IMR-90 (cell line): ENCODE measurements at regions not wholly inside any gene's neighbourhood (a gene's known extent, or its start where the extent isn't known, plus 50 kb on each side); places are given as distances from the start of the nearest gene placed in this dataset.

Experiments used
- ATAC-seq: fragments of 200-7000 bp; cut with Tn5 transposase; 2 replicates; pipeline ENCODE4 v1.9.1; 2020; ENCODE audit warnings: low read depth, mild to moderate bottlenecking, moderate library complexity
- BruUV-seq: library from RNA; stranded (reverse); fragments of 400-500 nt; replicated peaks from 2 replicates; lab custom pipeline; 2021; lab: Mats Ljungman, UMichigan
- CTCF ChIA-PET: fragments of 300-600 bp; formaldehyde crosslinking; extraction: SDS; loops from one replicate; lab custom pipeline; 2021; ENCODE audit warnings: antibody characterized with exemption; lab: Yijun Ruan, JAX
- POLR2A ChIA-PET: fragments of 300-600 bp; sonication (Branson Sonifier 250); formaldehyde crosslinking; loops from one replicate; lab custom pipeline; 2022; ENCODE audit warnings: antibody characterized with exemption; ENCODE audit not compliant: unreplicated experiment; lab: Charles Lee
- DNase-seq: peaks from one replicate; pipeline ENCODE4 v3.0.0; 2013
- H2AFZ ChIP-seq: replicated peaks from 2 replicates; pipeline ENCODE3; 2013; ENCODE audit warnings: low read length, mild to moderate bottlenecking; ENCODE audit not compliant: poor library complexity
- H2AK5ac ChIP-seq: 2 replicates; pipeline ENCODE4 v1.6.1; 2013; ENCODE audit warnings: low read depth, low read length, inconsistent platforms
- H2AK9ac ChIP-seq: replicated peaks from 2 replicates; pipeline ENCODE3; 2013; ENCODE audit warnings: mild to moderate bottlenecking, low read depth, low read length, moderate library complexity; ENCODE audit not compliant: poor library complexity
- H2BK120ac ChIP-seq: 2 replicates; pipeline ENCODE4 v1.6.1; 2013; ENCODE audit warnings: low read depth, low read length, inconsistent platforms
- H2BK15ac ChIP-seq: 3 replicates; pipeline ENCODE4 v1.6.1; 2013; ENCODE audit warnings: low read depth, low read length, inconsistent platforms
- H2BK20ac ChIP-seq: 2 replicates; pipeline ENCODE4 v1.6.1; 2013; ENCODE audit warnings: low read depth, mild to moderate bottlenecking, inconsistent platforms, low read length, moderate library complexity
- H2BK5ac ChIP-seq: 2 replicates; pipeline ENCODE4 v1.6.1; 2013; ENCODE audit warnings: mild to moderate bottlenecking, low read depth, low read length, inconsistent platforms; ENCODE audit not compliant: poor library complexity, severe bottlenecking
- H3K14ac ChIP-seq: replicated peaks from 2 replicates; pipeline ENCODE4 v1.6.1; 2013; ENCODE audit warnings: low read depth, low read length, inconsistent platforms
- H3K18ac ChIP-seq: 2 replicates; pipeline ENCODE4 v1.6.1; 2013; ENCODE audit warnings: low read depth, low read length, control low read depth
- H3K23ac ChIP-seq: 2 replicates; pipeline ENCODE4 v1.6.1; 2013; ENCODE audit warnings: low read depth, low read length, inconsistent platforms
- H3K27ac ChIP-seq: 2 replicates; pipeline ENCODE4 v1.5.1; 2013; ENCODE audit warnings: mild to moderate bottlenecking, control low read depth, low read length; ENCODE audit not compliant: insufficient read depth
- H3K27me3 ChIP-seq: 2 replicates; pipeline ENCODE4 v1.6.1; 2013; ENCODE audit warnings: low read length; ENCODE audit not compliant: control insufficient read depth, insufficient read depth
- H3K36me3 ChIP-seq: 2 replicates; pipeline ENCODE4 v1.6.1; 2013; ENCODE audit warnings: low read length, mixed read lengths; ENCODE audit not compliant: control insufficient read depth, insufficient read depth
- H3K4ac ChIP-seq: 2 replicates; pipeline ENCODE4 v1.6.1; 2013; ENCODE audit warnings: low read depth, low read length, inconsistent platforms
- H3K4me1 ChIP-seq: 2 replicates; pipeline ENCODE4 v1.6.1; 2013; ENCODE audit warnings: low read length, mixed read lengths; ENCODE audit not compliant: control insufficient read depth, insufficient read depth
- H3K4me2 ChIP-seq: 2 replicates; pipeline ENCODE4 v1.6.1; 2013; ENCODE audit warnings: low read depth, mild to moderate bottlenecking, control low read depth, low read length, moderate library complexity
- H3K4me3 ChIP-seq: 2 replicates; pipeline ENCODE4 v1.5.1; 2013; ENCODE audit warnings: low read depth, mild to moderate bottlenecking, control low read depth, low read length, moderate library complexity; ENCODE audit not compliant: insufficient read depth
- H3K56ac ChIP-seq: 2 replicates; pipeline ENCODE4 v1.6.1; 2013; ENCODE audit warnings: low read length, inconsistent platforms; ENCODE audit not compliant: insufficient read depth; ENCODE audit errors: extremely low read depth
- H3K79me1 ChIP-seq, 2 experiments: 2 replicates each; pipeline ENCODE4 v1.6.1; 2013; ENCODE audit warnings: low read length in 2 of 2, inconsistent platforms in 1 of 2, low read depth in 1 of 2
- H3K9ac ChIP-seq: 2 replicates; pipeline ENCODE4 v1.6.1; 2013; ENCODE audit warnings: low read depth, low read length, control low read depth
- H3K9me1 ChIP-seq: 2 replicates; pipeline ENCODE4 v1.6.1; 2013; ENCODE audit warnings: low read length, inconsistent platforms; ENCODE audit not compliant: insufficient read depth
- H3K9me3 ChIP-seq: 2 replicates; pipeline ENCODE4 v1.6.1; 2013; ENCODE audit warnings: low read length; ENCODE audit not compliant: control insufficient read depth, insufficient read depth
- H4K20me1 ChIP-seq: 2 replicates; pipeline ENCODE4 v1.6.1; 2013; ENCODE audit warnings: low read length, inconsistent platforms; ENCODE audit not compliant: insufficient read depth
- H4K5ac ChIP-seq: 2 replicates; pipeline ENCODE4 v1.6.1; 2013; ENCODE audit warnings: mild to moderate bottlenecking, low read depth, low read length, control low read depth
- H4K8ac ChIP-seq, 2 experiments: 2 replicates each; pipeline ENCODE4 v1.6.1; 2013; ENCODE audit warnings: low read depth in 2 of 2, low read length in 2 of 2, control low read depth in 1 of 2, inconsistent platforms in 1 of 2
- H4K91ac ChIP-seq: 2 replicates; pipeline ENCODE4 v1.6.1; 2013; ENCODE audit warnings: low read depth, low read length, inconsistent platforms; ENCODE audit not compliant: insufficient read depth
- BHLHE40 ChIP-seq: fragments of 150-350 bp; IDR thresholded peaks from 2 replicates; pipeline ENCODE4 v1.6.1; 2016; ENCODE audit warnings: mild to moderate bottlenecking, low read depth, low read length
- CEBPB ChIP-seq: IDR thresholded peaks from 2 replicates; pipeline ENCODE4 v1.6.1; 2012; ENCODE audit warnings: low read depth, low read length, improper control_type of control experiment
- CTCF ChIP-seq: conservative IDR thresholded peaks from 2 replicates; pipeline ENCODE4 v1.5.1; 2012; ENCODE audit warnings: mild to moderate bottlenecking, low read depth, low read length, improper control_type of control experiment
- ELK1 ChIP-seq: fragments of 150-350 bp; IDR thresholded peaks from 2 replicates; pipeline ENCODE4 v1.6.1; 2016; ENCODE audit warnings: low read depth, mild to moderate bottlenecking, low read length, moderate library complexity, borderline replicate concordance
- MAZ ChIP-seq: IDR thresholded peaks from 2 replicates; pipeline ENCODE4 v1.6.1; 2012; ENCODE audit warnings: low read depth, mild to moderate bottlenecking, low read length, improper control_type of control experiment, moderate library complexity, borderline replicate concordance
- NFE2L2 ChIP-seq: fragments of 150-350 bp; IDR thresholded peaks from 2 replicates; pipeline ENCODE4 v1.6.1; 2016; ENCODE audit warnings: low read depth, mild to moderate bottlenecking, low read length
- USF2 ChIP-seq: fragments of 150-350 bp; IDR thresholded peaks from 2 replicates; pipeline ENCODE4 v1.6.1; 2017; ENCODE audit warnings: mild to moderate bottlenecking, antibody characterized with exemption, low read length, low read depth
- WGBS, 2 experiments: methylation state at CpG; one replicate each; pipeline versions ENCODE4 v1.1.5 to v1.1.7; 2013; ENCODE audit warnings: missing lambda C conversion rate in 2 of 2; ENCODE audit not compliant: insufficient read length in 1 of 2; ENCODE audit errors: extremely low coverage in 2 of 2; 5-methylcytosine and 5-hydroxymethylcytosine counted together
- dilution Hi-C: fragments of 300-500 bp; cut with HindIII; formaldehyde crosslinking; loops from one replicate; pipeline ENCODE4 v1.14.3; 2018; ENCODE audit warnings: low sequenced_read_pairs; ENCODE audit not compliant: unreplicated experiment
- in situ Hi-C: fragments of 300-500 bp; cut with MboI; formaldehyde crosslinking; loops from 3 replicates; pipeline ENCODE4 v1.14.3; 2019; ENCODE audit warnings: low sequenced_read_pairs, inconsistent platforms, mixed read lengths
- intact Hi-C: fragments of 100-400 bp; cut with micrococcal nuclease; formaldehyde crosslinking; loops from 2 replicates; pipeline ENCODE4 v1.10.0; 2022

- Histone ChIP-seq H3K36me3 (no peaks in the 10 kb centered on the region), H4K5ac (no peak overlapping the region), H4K91ac (no peak overlapping the region), H3K4me2 (no peak overlapping the region), H4K20me1 (peaks cover 3% of the 10 kb centered on the region; the same call in 1 of the 2 replicates), H3K56ac (no peak overlapping the region), H3K4ac (peak overlapping the region; percentile 61; the same call in 1 of the 2 replicates), H3K9me1 (no peaks in the 10 kb centered on the region), H2BK120ac (peak overlapping the region; percentile 19; the same call in 1 of the 2 replicates), H3K4me3 (no peak overlapping the region), H3K18ac (no peak overlapping the region), H2BK5ac (no peak overlapping the region), H3K14ac (no peak overlapping the region; the same call in 1 of the 2 replicates), H3K23ac (no peak overlapping the region; the same call in 1 of the 2 replicates), H4K8ac (peak overlapping the region in 1 of 2 experiments; percentile 35; a peak in 1 of 4 replicates), H3K27me3 (peaks cover 17% of the 10 kb centered on the region), H2AK9ac (no peak overlapping the region), H3K79me1 (no peaks in the 10 kb centered on the region), H2AFZ (peak overlapping the region; percentile 63), H3K27ac (no peak overlapping the region), H3K4me1 (no peaks in the 10 kb centered on the region), H3K9me3 (no peaks in the 10 kb centered on the region), H2BK20ac (0 out of 2 replicates have a peak overlapping the region, but pooled peaks have one; percentile 29), H3K9ac (no peak overlapping the region), H2BK15ac (no peak overlapping the region), H2AK5ac (no peak overlapping the region; the same call in 1 of the 2 replicates)
- ATAC-seq (no peak), DNase-seq (no peak)
- dilution Hi-C loops (no loop called here), in situ Hi-C loops (loop anchor here (5.0 kb wide), 1 partner anchor 1191 kb away; no protein-coding TSS in a partner anchor), intact Hi-C loops (no loop called here)
- ChIA-PET POLR2A (no interaction called here), CTCF (interaction anchor here (1.1 kb wide), 2 partner anchors 17 to 62 kb away, joined by 3 to 5 read pairs; no protein-coding TSS in a partner anchor)
- BruUV-seq = no TSS peak
- WGBS, 2 experiments = 76% methylated on average over 2 of the region's 4 CpGs; no CpG with 5 or more reads in 1 of the 2 experiments
- no peak for TF ChIP-seq MAZ
- no peak for TF ChIP-seq USF2
- no peak for TF ChIP-seq ELK1
- no peak for TF ChIP-seq BHLHE40
- no peak for TF ChIP-seq CTCF
- no peak for TF ChIP-seq CEBPB
- no peak for TF ChIP-seq NFE2L2
Observed at GRCh38 chr10:30688456-30688855, 58.9 kb upstream of the LYZL2 start.
